ENCODE measurements at regions not wholly inside any gene's neighbourhood (a gene's known extent, or its start where the extent isn't known, plus 50 kb on each side); places are given as distances from the start of the nearest gene placed in this dataset.
A peak's percentile ranks its signal among the peaks of the same experiment; 100 is the strongest.

GRCh38 chr14:50040895-50041465 lies 75.4 kb downstream of the VCPKMT start:
- DNase-seq, result no peak

- DNase-seq, result no peak
Observed at GRCh38 chr14:50041980-50042379, 74.4 kb downstream of the VCPKMT start.

DNA sequence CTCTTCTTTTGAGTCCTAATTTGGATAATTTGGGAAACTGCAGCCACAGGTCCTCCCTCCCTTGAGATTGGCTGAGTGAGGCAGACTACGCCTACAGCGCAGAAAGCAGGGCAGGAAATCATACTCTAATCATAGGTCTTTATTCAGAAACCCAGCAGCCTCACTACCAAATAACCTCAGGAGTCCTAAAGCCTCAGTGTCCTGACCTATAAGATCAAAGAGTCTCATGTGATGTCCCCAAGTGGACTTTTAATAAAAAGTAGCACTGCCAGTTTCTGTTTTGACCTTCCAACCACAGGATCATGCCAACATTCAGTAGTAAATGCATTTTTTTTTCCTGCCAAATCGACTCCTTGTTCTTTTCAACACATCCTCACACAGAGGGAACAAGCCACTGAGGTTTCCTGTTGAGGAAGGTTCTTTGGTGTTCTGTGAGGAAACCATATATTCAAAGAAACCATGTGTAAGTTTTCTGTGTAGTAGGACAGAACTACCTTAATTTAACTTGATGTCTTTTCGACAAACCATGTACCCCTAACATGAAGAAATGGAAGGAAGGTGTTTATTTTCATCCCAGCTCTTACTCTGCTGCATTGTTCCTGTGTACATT lies 72.2 kb downstream of the VCPKMT start:
- no peak for DNase-seq

DNA sequence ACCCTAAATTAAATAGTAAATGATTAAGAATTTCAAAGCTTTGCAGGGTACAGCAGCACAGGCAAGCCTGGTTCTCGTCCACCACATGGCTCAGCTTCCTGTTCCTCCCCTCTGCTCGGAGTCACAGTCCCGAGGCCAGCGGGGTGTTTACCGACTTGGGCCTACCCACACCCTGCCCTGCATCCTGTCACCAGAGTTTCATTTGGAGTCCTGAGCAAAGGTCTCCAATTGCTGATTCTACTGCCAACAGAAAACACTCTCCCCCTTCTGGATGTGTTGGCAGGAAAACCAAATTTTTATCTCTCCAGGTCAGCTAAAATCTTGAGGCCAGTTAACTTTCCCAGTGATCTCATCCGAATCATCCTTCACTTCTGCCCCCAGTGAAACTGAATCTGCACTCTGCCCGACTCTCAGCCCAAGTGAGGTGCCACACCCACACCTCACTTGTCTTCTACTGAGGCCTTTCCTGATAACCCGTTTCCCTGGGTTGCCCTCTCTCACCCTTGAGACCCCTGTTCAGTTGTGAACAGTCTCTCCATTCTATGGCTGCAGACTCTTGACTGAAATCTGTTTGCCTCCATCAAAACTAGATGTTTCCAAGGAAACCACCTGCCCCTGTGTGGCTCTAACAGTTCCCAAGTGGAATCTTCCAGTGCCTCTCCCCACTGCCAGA lies 71.2 kb downstream of the VCPKMT start:
- no peak for DNase-seq

DNA sequence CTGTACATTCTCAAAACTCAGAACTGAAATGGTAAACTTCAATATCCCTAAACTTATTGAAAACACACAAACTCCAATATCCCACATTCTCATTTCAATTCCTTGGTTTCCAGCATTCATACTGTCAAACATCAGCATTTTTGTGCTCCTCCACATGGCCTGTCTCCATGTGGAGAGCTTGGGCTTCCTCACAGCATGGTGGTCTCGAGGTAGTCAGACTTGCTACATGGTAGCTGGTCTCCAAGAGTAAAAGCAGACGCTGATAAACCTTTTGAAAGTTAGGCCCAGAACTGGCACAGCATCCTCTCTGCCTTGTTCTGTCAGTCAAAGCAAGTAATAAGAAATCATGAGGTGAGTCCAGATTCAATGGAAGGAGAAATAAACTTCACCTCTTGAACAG lies 70.5 kb downstream of the VCPKMT start:
- DNase-seq, result no peak

DNA sequence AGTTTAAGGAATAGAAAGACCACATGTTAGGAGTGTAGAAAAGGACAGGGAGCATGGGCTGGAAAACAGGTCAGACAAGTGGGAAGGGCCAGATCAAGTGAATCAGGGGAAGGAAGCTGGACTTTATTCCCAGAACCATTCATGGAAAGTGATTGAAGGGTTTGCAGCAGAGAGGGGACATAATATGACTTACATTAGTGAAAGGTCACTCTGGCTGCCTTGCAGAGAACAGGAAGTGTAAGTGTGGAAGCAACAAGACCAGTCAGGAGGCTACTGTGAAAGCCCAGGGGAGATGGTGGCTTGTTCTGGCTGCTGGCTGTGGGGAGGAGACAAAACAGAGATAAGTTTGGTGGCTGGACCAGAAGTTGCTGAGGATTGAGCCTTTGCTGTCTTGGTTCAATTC lies 69.1 kb downstream of the VCPKMT start:
- no peak for DNase-seq

GRCh38 chr14:50049093-50049492 lies 67.3 kb downstream of the VCPKMT start:
- no peak for DNase-seq

DNA sequence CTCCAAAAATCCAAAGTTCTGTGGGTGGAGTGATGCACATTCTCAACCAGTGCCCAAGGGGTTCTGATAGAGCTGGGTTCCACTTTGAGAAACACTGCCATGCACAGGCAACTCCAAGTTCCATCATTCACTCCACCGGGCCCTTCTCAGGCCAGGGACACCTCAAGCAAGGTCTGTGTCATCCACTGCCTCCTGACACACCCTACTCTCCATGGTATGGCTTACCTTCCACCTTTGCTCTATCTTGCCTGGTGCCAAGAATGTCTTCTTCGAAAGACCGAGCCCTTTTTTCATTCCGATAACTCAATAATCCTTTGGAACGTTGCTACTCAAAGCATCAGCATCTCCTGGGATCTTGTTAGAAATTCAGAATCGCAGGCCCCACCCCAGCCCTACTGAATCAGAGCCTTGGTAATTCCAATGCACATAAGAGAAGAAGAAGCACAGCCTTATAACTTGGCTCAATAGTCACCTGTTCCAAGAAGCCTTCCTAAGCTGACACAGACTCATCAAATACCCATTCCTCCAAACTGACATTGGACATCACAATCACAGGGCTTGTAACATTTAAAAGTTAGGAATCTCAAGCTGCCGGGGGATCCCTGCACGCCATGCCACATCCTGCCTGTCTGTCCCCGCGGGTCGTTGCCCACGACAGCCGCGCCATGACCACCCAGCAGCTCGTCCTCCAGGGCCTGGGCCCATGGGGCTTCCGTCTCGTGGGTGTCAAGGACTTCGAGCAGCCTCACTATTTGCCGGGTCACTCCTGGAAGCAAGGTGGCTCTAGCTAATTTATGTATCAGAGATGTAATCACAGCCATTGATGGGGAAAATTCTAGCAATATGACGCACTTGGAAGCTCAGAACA lies 66.4 kb downstream of the VCPKMT start:
- no peak for DNase-seq

GRCh38 chr14:50051106-50051505 lies 65.3 kb downstream of the VCPKMT start:
- no peak for DNase-seq

GRCh38 chr14:50051706-50052105 lies 64.7 kb downstream of the VCPKMT start:
- DNase-seq, result no peak

- DNase-seq, result no peak
Observed at GRCh38 chr14:50052517-50052916, 63.9 kb downstream of the VCPKMT start.

DNA sequence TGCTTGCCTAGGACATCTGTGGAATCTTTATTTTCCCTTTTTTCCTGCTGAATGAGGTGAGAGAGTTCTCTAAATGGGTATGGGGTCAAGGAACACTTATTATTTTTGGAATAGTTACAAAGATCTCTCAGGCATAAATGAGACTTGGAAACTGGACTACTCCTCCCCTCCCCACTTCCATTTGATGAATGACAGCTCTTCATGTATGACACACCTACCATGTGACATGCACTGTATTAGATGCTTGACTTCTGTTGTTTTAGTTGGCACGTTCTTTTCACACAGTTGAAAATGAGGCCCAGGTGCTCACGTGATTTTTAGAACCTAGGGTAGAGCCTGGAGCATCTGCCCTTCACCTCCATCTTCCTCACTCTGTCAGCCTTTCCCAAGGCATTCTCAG lies 62.4 kb downstream of the VCPKMT start:
- DNase-seq, result no peak

DNA sequence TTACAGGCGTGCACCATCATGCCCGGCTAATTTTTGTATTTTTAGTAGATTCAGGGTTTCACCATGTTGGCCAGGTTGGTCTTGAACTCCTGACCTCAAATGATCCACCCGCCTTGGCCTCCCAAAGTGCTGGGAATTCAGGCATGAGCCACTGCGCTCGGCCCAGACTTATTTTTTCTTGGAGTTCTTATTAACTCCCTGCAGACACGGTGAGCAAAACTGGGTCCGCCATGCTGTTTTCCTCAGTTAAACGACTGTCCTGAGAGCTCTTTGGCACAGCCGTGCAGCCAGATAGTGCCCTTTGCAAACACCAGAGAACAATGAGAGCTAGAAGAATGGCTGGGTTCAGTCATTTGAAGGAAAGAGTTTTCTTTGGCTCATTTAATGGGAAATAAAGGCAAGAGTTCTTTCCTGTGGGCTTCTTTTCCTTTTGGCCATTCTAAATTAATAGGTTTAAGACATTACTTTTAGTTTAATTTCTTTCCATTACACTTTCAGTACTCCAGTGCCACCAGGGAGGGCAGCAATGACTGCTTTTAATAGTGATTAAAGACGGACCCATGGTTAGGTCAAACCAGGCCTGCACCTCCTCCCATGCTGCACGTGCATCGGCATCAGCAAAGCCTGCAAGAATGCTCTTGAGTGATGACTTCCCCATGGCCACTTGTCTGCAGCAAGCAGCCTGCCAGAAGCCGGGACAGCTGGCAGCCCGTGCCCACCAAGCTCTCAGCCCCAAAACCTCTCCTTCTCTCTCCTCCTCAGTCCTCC lies 60.7 kb downstream of the VCPKMT start:
- peak; percentile 7 for DNase-seq

DNA sequence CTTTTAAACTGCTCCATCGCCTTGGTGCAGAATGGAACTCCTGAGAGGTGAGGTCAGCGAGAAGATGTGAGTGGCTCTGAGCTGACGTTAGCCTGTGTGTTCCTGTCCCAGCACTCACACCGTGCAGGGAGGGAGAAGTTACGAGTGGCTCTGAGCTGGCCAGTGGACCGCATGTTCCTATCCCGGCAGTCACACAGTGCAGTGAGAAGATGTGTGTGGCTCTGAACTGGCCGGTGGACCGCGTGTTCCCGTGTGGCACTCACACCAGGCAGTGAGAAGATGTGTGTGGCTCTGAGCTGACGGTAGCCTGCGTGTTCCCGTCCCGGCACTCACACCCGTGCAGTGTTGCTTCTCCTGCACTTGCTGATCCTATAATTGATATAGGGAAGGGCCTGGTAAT lies 59.9 kb downstream of the VCPKMT start:
- DNase-seq, result no peak

- DNase-seq, result no peak
Observed at GRCh38 chr14:50057331-50057730, 59.0 kb downstream of the VCPKMT start.

DNA sequence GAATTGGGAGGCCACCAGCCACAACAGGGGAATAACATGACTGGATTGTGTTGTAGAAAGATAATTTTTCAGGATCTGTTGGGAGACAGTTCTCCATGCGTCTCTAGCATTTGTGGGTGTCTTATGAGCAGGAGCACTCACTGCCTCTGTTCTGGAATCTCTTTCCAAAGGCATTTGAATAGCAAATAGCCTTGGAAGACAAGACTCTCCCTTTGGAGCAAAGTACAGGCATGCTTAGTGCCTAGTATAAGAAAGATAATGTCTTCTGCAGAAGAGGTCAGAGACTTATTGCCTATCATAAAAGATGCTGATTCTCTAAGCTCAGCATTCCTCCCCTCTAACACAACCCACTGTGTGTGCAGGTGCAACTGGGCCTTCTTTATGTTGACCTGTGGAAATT lies 58.3 kb downstream of the VCPKMT start:
- DNase-seq, result no peak

Data from NCI-H82 (cell line).